ENCODE measurements at regions not wholly inside any gene's neighbourhood (a gene's known extent, or its start where the extent isn't known, plus 50 kb on each side); places are given as distances from the start of the nearest gene placed in this dataset.

- peak; percentile 67 for DNase-seq (ENCODE audit: low read depth, low spot score)
- in situ Hi-C loops (cut with HindIII; ENCODE audit: low sequenced_read_pairs): no loop called here
- no peak for TF ChIP-seq CTCF (IDR thresholded peaks at IDR 0.05; ENCODE audit: low read depth, low read length)
- no peak overlapping the region for H3K4me3 ChIP-seq (ENCODE audit: low read depth, low read length)
Observed at GRCh38 chr3:162492446-162493081, 996.0 kb downstream of the OTOL1 start.

- in situ Hi-C loops (cut with HindIII; ENCODE audit: low sequenced_read_pairs): no loop called here
- no peak for TF ChIP-seq CTCF (IDR thresholded peaks at IDR 0.05; ENCODE audit: low read depth, low read length)
- no peak for DNase-seq (ENCODE audit: low read depth, low spot score)
- H3K4me3 ChIP-seq (ENCODE audit: low read depth, low read length): no peak overlapping the region
Observed at GRCh38 chr3:162498626-162499025, 1002.0 kb downstream of the OTOL1 start.

- in situ Hi-C loops (cut with HindIII; ENCODE audit: low sequenced_read_pairs): no loop called here
- DNase-seq (ENCODE audit: low read depth, low spot score): no peak
- H3K4me3 ChIP-seq (ENCODE audit: low read depth, low read length): no peak overlapping the region
- TF ChIP-seq CTCF (IDR thresholded peaks at IDR 0.05; ENCODE audit: low read depth, low read length): no peak
Observed at GRCh38 chr3:162507397-162507796, 1010.8 kb downstream of the OTOL1 start.

- no peak for DNase-seq (ENCODE audit: low read depth, low spot score)
- in situ Hi-C loops (cut with HindIII; ENCODE audit: low sequenced_read_pairs): no loop called here
- TF ChIP-seq CTCF (IDR thresholded peaks at IDR 0.05; ENCODE audit: low read depth, low read length): no peak
- H3K4me3 ChIP-seq (ENCODE audit: low read depth, low read length): no peak overlapping the region
Observed at GRCh38 chr3:162512488-162512887, 1015.9 kb downstream of the OTOL1 start.

GRCh38 chr3:162517110-162517509 is 1020.5 kb downstream of the OTOL1 start:
- DNase-seq (ENCODE audit: low read depth, low spot score): no peak
- no peak overlapping the region for H3K4me3 ChIP-seq (ENCODE audit: low read depth, low read length)
- TF ChIP-seq CTCF (IDR thresholded peaks at IDR 0.05; ENCODE audit: low read depth, low read length): no peak
- in situ Hi-C loops (cut with HindIII; ENCODE audit: low sequenced_read_pairs): no loop called here

- H3K4me3 ChIP-seq (ENCODE audit: low read depth, low read length): no peak overlapping the region
- no peak for DNase-seq (ENCODE audit: low read depth, low spot score)
- TF ChIP-seq CTCF (IDR thresholded peaks at IDR 0.05; ENCODE audit: low read depth, low read length): no peak
- in situ Hi-C loops (cut with HindIII; ENCODE audit: low sequenced_read_pairs): no loop called here
Observed at GRCh38 chr3:162521669-162522068, 1025.1 kb downstream of the OTOL1 start.

Measured in astrocyte of the spinal cord (primary cell).